ENCODE measurements at regions not wholly inside any gene's neighbourhood (a gene's known extent, or its start where the extent isn't known, plus 50 kb on each side); places are given as distances from the start of the nearest gene placed in this dataset.
A peak's percentile ranks its signal among the peaks of the same experiment; 100 is the strongest.

- DNase-seq (ENCODE audit: low read depth, low spot score) (no peak), FAIRE-seq (no peak)
- Histone ChIP-seq H3K4me3 (ENCODE audit: control insufficient read depth in 2 of 3, extremely low read depth in 1 of 3, insufficient read depth in 2 of 3, low read depth in 1 of 3, low read length in 3 of 3) (no peak overlapping the region), H3K4me2 (ENCODE audit: control insufficient read depth, extremely low read depth, insufficient read depth, low read depth, low read length) (no peak overlapping the region), H3K9ac (ENCODE audit: control insufficient read depth, extremely low read depth, insufficient read depth, low read length) (no peak overlapping the region), H3K36me3 (ENCODE audit: control insufficient read depth in 2 of 2, extremely low read depth in 1 of 2, insufficient read depth in 2 of 2, low read length in 2 of 2) (no peaks in the 10 kb centered on the region), H3K9me3 (ENCODE audit: control insufficient read depth, low read depth, low read length) (no peaks in the 10 kb centered on the region), H3K27ac (ENCODE audit: control insufficient read depth, insufficient read depth, low read length) (no peak overlapping the region), H3K9me1 (ENCODE audit: control insufficient read depth, extremely low read depth, insufficient read depth, low read length) (no peaks in the 10 kb centered on the region), H3K79me2 (ENCODE audit: control insufficient read depth, insufficient read depth, low read length) (no peaks in the 10 kb centered on the region), H3K27me3 (ENCODE audit: control insufficient read depth, extremely low read depth, insufficient read depth, low read length) (no peaks in the 10 kb centered on the region), H4K20me1 (ENCODE audit: control insufficient read depth, extremely low read depth, insufficient read depth, low read length) (no peaks in the 10 kb centered on the region), H3K4me1 (ENCODE audit: control insufficient read depth, extremely low read depth, insufficient read depth, low read length) (no peaks in the 10 kb centered on the region), H2AFZ (ENCODE audit: control insufficient read depth, low read length) (no peak overlapping the region)
- TF ChIP-seq EZH2 (IDR thresholded peaks at IDR 0.05; ENCODE audit: low read length), result no peak
- TF ChIP-seq CTCF (optimal IDR thresholded peaks at IDR 0.05 in 1 of 3, IDR thresholded peaks at IDR 0.05 in 1 of 3, conservative IDR thresholded peaks at IDR 0.05 in 1 of 3; ENCODE audit: extremely low read depth in 1 of 3, insufficient read depth in 2 of 3, low read length in 3 of 3), result no peak
- dilution Hi-C loops (cut with MboI; ENCODE audit: extremely low pct_ligation_motif_present, low sequenced_read_pairs), result no loop called here
Measured at GRCh38 chr5:117088176-117088575, 513.6 kb upstream of the SEMA6A start.

- dilution Hi-C loops (cut with MboI; ENCODE audit: extremely low pct_ligation_motif_present, low sequenced_read_pairs), result no loop called here
- Histone ChIP-seq H3K79me2 (ENCODE audit: control insufficient read depth, insufficient read depth, low read length) (no peaks in the 10 kb centered on the region), H3K4me1 (ENCODE audit: control insufficient read depth, extremely low read depth, insufficient read depth, low read length) (no peaks in the 10 kb centered on the region), H3K4me3 (ENCODE audit: control insufficient read depth in 2 of 3, extremely low read depth in 1 of 3, insufficient read depth in 2 of 3, low read depth in 1 of 3, low read length in 3 of 3) (no peak overlapping the region), H3K9me1 (ENCODE audit: control insufficient read depth, extremely low read depth, insufficient read depth, low read length) (no peaks in the 10 kb centered on the region), H3K4me2 (ENCODE audit: control insufficient read depth, extremely low read depth, insufficient read depth, low read depth, low read length) (no peak overlapping the region), H3K27ac (ENCODE audit: control insufficient read depth, insufficient read depth, low read length) (no peak overlapping the region), H3K9ac (ENCODE audit: control insufficient read depth, extremely low read depth, insufficient read depth, low read length) (no peak overlapping the region), H3K27me3 (ENCODE audit: control insufficient read depth, extremely low read depth, insufficient read depth, low read length) (no peaks in the 10 kb centered on the region), H3K9me3 (ENCODE audit: control insufficient read depth, low read depth, low read length) (no peaks in the 10 kb centered on the region), H3K36me3 (ENCODE audit: control insufficient read depth in 2 of 2, extremely low read depth in 1 of 2, insufficient read depth in 2 of 2, low read length in 2 of 2) (no peaks in the 10 kb centered on the region), H2AFZ (ENCODE audit: control insufficient read depth, low read length) (no peak overlapping the region), H4K20me1 (ENCODE audit: control insufficient read depth, extremely low read depth, insufficient read depth, low read length) (no peaks in the 10 kb centered on the region)
- TF ChIP-seq CTCF (optimal IDR thresholded peaks at IDR 0.05 in 1 of 3, IDR thresholded peaks at IDR 0.05 in 1 of 3, conservative IDR thresholded peaks at IDR 0.05 in 1 of 3; ENCODE audit: extremely low read depth in 1 of 3, insufficient read depth in 2 of 3, low read length in 3 of 3), result peak in 1 of 3 experiments; percentile 31
- no peak for TF ChIP-seq EZH2 (IDR thresholded peaks at IDR 0.05; ENCODE audit: low read length)
- no peak for FAIRE-seq
- no peak for DNase-seq (ENCODE audit: low read depth, low spot score)
Measured at GRCh38 chr5:117084067-117084466, 509.4 kb upstream of the SEMA6A start.

Measured in keratinocyte (primary cell).